ENCODE measurements at regions not wholly inside any gene's neighbourhood (a gene's known extent, or its start where the extent isn't known, plus 50 kb on each side); places are given as distances from the start of the nearest gene placed in this dataset.

GRCh38 chr1:4447778-4448420 is 206.5 kb upstream of the AJAP1 start:
- H3K4me3 ChIP-seq (ENCODE audit: insufficient read depth, low read length, poor library complexity, severe bottlenecking) = no peak overlapping the region
- H3K36me3 ChIP-seq (ENCODE audit: low read length) = no peaks in the 10 kb centered on the region
- no peaks in the 10 kb centered on the region for H3K9me3 ChIP-seq (ENCODE audit: insufficient read depth, low read length)
- H3F3A ChIP-seq (ENCODE audit: insufficient read depth) = no peaks in the 10 kb centered on the region
- no peaks in the 10 kb centered on the region for H3K79me2 ChIP-seq (ENCODE audit: insufficient read depth, low read length)
- no peaks in the 10 kb centered on the region for H4K20me1 ChIP-seq (ENCODE audit: low read depth, low read length)
- TF ChIP-seq CTCF (IDR thresholded peaks at IDR 0.05; ENCODE audit: insufficient read depth, low read length, poor library complexity, severe bottlenecking) (no peak), EZH2phosphoT487 (conservative IDR thresholded peaks at IDR 0.05; ENCODE audit: low read length) (no peak)
- no peak overlapping the region for H3K27ac ChIP-seq (ENCODE audit: low read depth, low read length)
- no peaks in the 10 kb centered on the region for H3K27me3 ChIP-seq (ENCODE audit: low read length)
- H2AFZ ChIP-seq (ENCODE audit: low read depth, low read length, severe bottlenecking) = no peak overlapping the region
- no peak overlapping the region for H3K9ac ChIP-seq (ENCODE audit: low read length)
- no peaks in the 10 kb centered on the region for H3K9me2 ChIP-seq (replicated peaks; ENCODE audit: insufficient read depth, low read length)
- no peak overlapping the region for H3K4me2 ChIP-seq (ENCODE audit: low read depth, low read length, poor library complexity, severe bottlenecking)

DNA sequence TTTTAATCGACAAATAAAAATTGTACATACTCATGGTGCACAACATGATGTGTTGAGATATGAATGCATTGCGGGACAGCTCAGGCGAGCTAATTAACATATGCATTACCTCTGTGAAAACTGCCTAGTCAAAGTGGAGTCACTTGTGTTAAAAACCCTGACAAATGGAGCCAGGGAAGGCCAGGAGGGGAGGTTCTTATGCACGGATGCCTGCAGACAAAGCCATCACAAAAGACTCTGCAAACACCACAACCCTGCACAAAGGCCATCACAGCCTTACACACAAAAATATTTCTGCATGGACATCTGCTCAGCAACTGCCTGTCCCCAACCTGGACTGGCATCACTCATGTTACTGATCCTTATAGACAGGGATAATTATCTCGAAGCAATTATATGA is 204.4 kb upstream of the AJAP1 start:
- no peak for TF ChIP-seq CTCF (IDR thresholded peaks at IDR 0.05; ENCODE audit: insufficient read depth, low read length, poor library complexity, severe bottlenecking)
- TF ChIP-seq EZH2phosphoT487 (conservative IDR thresholded peaks at IDR 0.05; ENCODE audit: low read length) = no peak

DNA sequence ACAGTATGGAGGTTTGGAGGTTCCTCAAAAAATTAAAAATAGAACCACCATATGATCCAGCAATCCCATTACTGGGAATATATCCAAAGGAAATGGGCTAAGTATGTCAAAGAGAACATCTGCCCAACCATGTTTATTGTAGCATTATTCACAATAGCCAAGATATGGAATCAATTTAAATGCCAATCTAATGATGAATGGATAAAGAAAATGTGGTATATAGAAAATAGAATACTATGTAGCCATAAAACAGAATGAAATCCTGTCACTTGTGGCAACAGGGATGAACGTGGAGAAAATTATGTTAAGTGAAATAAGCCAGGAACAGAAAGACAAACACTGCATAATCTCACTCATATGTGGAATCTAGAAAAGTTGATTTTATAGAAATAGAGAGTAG is 201.7 kb upstream of the AJAP1 start:
- H3F3A ChIP-seq (ENCODE audit: insufficient read depth) = no peaks in the 10 kb centered on the region
- no peaks in the 10 kb centered on the region for H3K9me3 ChIP-seq (ENCODE audit: insufficient read depth, low read length)
- no peaks in the 10 kb centered on the region for H3K79me2 ChIP-seq (ENCODE audit: insufficient read depth, low read length)
- H3K9me2 ChIP-seq (replicated peaks; ENCODE audit: insufficient read depth, low read length) = no peaks in the 10 kb centered on the region
- no peak overlapping the region for H3K9ac ChIP-seq (ENCODE audit: low read length)
- H2AFZ ChIP-seq (ENCODE audit: low read depth, low read length, severe bottlenecking) = no peak overlapping the region
- H3K4me2 ChIP-seq (ENCODE audit: low read depth, low read length, poor library complexity, severe bottlenecking) = no peak overlapping the region
- H4K20me1 ChIP-seq (ENCODE audit: low read depth, low read length) = no peaks in the 10 kb centered on the region
- no peaks in the 10 kb centered on the region for H3K27me3 ChIP-seq (ENCODE audit: low read length)
- TF ChIP-seq CTCF (IDR thresholded peaks at IDR 0.05; ENCODE audit: insufficient read depth, low read length, poor library complexity, severe bottlenecking) (no peak), EZH2phosphoT487 (conservative IDR thresholded peaks at IDR 0.05; ENCODE audit: low read length) (no peak)
- H3K4me3 ChIP-seq (ENCODE audit: insufficient read depth, low read length, poor library complexity, severe bottlenecking) = no peak overlapping the region
- H3K36me3 ChIP-seq (ENCODE audit: low read length) = no peaks in the 10 kb centered on the region
- H3K27ac ChIP-seq (ENCODE audit: low read depth, low read length) = no peak overlapping the region

More for the DNA sequence above, 204.4 kb upstream of the AJAP1 start:
- Histone ChIP-seq H3F3A (ENCODE audit: insufficient read depth) (no peaks in the 10 kb centered on the region), H3K27me3 (ENCODE audit: low read length) (no peaks in the 10 kb centered on the region), H2AFZ (ENCODE audit: low read depth, low read length, severe bottlenecking) (no peak overlapping the region), H3K79me2 (ENCODE audit: insufficient read depth, low read length) (no peaks in the 10 kb centered on the region), H3K9me2 (replicated peaks; ENCODE audit: insufficient read depth, low read length) (no peaks in the 10 kb centered on the region), H4K20me1 (ENCODE audit: low read depth, low read length) (no peaks in the 10 kb centered on the region), H3K4me3 (ENCODE audit: insufficient read depth, low read length, poor library complexity, severe bottlenecking) (no peak overlapping the region), H3K27ac (ENCODE audit: low read depth, low read length) (no peak overlapping the region), H3K9ac (ENCODE audit: low read length) (no peak overlapping the region), H3K9me3 (ENCODE audit: insufficient read depth, low read length) (no peaks in the 10 kb centered on the region), H3K36me3 (ENCODE audit: low read length) (no peaks in the 10 kb centered on the region), H3K4me2 (ENCODE audit: low read depth, low read length, poor library complexity, severe bottlenecking) (no peak overlapping the region)
